Urothelium cell line (cell line): ENCODE measurements at regions not wholly inside any gene's neighbourhood (a gene's known extent, or its start where the extent isn't known, plus 50 kb on each side); places are given as distances from the start of the nearest gene placed in this dataset.

Experiments used
- DNase-seq: peaks from one replicate; pipeline ENCODE4 v3.0.0; 2011; ENCODE audit warnings: low spot score, mixed read lengths
- FAIRE-seq: peaks from 2 replicates; lab custom pipeline; 2011; peaks lifted over from hg19 to GRCh38; lab: Jason Lieb, UNC

DNA sequence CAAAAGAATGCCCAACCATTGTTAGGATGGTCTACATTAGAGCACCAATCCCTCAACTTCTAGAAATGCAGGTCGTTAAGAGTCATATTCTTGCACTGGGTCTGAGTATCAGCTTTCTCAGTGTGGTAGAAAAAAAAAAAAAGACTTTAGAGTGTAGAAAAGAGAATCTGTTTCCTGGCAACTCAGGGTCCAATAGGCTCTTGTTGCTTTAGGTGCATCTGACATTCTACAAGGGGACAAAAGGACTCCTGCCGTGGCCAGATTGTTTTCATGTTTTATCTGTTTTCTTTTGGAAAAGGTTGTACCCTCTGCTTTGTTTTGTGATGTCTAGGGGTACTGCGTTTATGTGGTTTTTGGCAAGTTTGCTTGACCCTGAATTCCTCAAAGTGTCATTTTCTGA lies 105.4 kb upstream of the KCNK2 start:
- FAIRE-seq: no peak
- DNase-seq: no peak

DNA sequence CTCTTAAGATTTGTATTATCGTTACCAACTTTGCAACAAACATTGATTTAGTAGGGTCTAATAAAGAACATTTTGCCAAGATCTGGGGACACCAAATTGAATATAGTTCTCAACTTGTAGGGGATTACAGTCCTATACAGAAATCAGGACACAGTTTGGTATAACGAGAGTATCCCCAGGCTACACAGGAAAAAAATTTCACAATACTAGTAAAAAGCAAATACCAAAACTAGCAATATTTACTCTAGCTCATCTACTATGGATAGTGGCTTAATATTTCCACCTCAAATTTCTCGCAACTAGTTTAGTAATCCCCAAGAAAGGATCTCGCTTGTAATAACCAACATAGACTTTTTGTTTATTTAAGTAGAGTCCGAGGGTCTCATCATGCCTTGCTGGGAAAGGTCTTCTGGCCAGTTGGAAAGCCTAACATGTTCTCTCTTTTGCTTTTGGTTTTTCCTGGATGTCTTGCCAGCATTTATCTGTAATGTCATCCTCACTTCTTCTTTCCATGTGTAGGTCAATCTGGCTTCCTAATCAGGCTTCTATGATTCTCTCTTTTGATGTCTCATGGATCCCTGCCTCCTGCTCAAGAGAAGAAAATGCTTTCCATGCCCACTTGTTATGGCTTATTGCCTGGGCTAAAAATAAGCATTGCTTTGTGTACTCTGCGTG lies 104.7 kb upstream of the KCNK2 start:
- no peak for FAIRE-seq
- no peak for DNase-seq

DNA sequence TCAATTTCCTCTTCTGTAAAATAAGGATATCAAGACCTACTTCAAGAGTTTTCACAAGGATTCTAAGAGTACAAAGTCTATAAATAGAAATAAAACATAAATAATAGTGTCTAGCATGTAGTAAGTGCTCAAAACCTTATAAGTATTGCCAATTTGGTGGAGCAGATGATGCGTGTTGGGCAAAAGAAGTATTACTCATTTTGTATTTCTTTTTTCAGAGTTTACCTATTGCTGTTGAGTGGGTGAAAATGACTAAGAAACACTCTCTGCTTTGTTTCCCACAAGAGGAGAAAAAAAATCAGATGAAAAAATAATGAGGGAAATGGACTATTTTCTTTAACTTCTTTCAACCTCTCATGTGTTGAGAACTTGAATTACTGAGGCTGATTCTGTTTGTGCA lies 103.3 kb upstream of the KCNK2 start:
- DNase-seq (no peak), FAIRE-seq (no peak)

DNA sequence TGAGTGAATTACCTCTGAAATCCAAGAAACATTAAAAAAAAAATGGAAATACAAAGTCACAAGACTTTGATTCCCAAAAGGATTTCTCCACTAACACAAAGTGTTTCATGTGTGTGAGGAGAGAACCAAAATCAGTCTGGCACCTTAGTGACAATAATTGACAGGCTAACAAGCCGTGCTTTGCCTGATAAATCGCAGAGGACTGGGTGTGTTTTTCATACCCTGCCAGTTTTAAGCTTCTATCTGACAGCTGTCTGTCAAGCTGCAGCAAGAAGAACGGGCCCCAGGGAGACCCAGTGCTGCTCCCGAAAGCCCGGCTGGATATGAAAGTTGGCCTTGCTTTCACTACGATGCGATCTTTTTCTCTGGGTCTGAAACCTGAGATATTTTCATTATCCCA lies 101.6 kb upstream of the KCNK2 start:
- no peak for FAIRE-seq

DNA sequence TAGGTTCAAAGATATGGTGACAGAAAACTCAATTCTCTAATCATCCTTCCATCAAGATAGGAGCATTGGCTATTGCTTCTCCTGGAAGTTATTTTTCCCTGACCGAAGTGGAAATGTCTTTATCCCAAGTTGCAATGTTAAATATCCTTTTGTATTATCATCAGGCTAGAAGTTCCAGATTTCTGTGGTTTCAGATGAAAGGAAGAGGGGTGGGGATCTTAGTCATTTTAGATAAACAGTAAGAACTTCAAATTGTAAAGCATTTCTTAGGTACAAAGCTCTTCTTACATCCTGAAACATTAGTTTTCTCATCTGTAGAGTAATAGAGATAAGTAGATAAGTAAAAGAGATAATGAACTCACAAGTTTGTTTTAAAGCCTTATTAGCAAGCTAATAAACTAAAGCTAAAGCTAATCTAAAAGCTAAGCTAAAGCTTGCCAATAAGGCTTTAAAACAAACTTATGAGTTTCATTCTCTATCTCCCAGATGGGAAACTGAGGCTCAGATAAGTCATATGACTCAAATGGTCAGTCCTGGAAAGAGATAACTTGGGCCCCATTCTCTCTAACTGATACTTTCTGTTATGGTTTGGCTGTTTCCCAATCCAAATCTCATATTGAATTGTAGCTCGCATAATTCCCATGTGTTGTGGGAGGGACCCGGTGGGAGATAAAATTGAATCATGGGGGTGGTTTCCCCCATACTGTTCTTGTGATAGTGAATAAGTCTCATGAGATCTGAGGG lies 99.2 kb upstream of the KCNK2 start:
- FAIRE-seq (no peak), DNase-seq (peak; percentile 7)

More for the DNA sequence above, 101.6 kb upstream of the KCNK2 start:
- DNase-seq: no peak

DNA sequence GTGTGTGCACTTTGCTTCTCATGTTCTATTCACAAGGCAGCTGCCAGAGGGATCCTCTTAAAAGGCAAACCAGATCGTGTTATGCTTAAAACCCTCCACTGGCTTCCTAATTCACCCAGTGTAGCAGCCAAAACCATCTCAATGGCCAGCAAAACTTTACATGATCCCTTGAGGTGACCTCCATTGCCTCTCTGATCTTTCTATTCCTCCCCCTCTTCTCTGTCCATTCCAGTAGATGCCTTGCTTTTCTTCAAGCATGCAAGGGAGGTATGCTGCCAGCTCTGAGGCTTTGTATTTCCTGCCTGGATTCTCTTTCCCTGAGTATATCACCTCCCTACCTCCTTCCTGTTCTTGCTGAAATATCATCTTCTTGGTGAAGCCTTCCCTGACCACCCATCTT lies 93.2 kb upstream of the KCNK2 start:
- DNase-seq (peak; percentile 6), FAIRE-seq (no peak)

DNA sequence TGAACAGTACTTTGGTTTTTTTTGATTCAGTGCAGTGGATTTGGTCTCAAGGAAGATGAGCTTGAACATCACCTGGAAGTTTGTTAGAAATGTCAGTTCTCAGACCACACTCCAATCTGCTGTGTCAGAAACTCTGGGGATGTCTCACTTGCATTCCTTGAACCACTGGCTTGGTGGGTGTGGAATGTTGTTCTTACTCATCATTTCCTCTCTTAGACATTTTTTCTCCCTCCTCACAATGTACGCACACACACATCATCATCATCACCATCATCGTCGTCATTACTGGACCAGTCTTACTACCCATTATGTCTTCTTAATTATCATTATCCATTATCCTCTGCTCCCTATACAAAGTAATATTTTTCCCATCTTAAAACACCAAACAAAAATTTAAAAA lies 91.9 kb upstream of the KCNK2 start:
- FAIRE-seq (peak; percentile 32), DNase-seq (peak; percentile 68)

DNA sequence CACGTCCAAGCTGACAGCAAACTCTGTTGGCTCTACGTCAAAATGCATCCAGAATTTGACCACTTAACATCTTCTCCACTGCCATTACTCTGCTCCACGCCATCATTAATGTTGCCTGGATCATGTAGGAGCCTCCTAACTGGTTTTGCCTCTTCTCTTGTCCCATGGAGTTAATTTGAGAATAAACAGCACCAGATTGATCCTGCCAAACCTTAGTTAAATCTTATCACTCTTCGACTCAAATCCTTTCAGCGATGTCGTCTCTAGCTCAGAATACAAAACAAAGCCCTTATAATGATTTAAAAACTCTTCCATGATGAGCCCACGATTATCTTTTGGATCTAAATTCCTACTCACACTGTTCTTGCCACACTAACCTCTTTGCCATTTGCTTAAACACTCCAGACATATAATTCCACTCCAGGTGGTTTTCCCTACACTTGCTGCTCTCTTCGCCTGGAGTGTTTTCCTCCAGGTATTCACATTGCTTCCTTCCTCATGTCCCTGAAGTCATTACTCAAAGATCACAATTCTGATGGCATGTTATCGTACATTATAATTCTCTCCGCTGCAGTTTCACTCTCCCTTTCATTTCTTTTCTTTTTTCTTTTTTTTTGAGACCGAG lies 90.7 kb upstream of the KCNK2 start:
- DNase-seq (no peak), FAIRE-seq (no peak)

DNA sequence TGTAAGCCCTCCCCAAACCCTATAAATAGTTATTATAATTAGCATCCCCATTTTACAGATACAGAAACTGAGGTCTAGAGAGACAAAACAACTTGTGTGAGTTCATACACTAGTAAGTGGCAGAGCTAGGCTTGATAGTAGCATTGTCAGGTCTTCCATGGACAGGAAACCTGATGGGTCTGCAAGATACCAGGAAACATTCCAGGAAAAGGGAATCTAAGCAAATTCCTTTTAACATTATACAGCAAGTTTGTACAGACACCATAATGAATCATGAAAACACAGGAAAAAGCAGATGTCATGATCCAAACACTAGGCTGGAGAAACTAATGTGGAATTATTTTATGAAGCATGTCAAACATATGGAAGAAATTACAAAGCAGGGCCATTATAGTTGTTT lies 89.1 kb upstream of the KCNK2 start:
- FAIRE-seq: no peak
- DNase-seq: no peak

DNA sequence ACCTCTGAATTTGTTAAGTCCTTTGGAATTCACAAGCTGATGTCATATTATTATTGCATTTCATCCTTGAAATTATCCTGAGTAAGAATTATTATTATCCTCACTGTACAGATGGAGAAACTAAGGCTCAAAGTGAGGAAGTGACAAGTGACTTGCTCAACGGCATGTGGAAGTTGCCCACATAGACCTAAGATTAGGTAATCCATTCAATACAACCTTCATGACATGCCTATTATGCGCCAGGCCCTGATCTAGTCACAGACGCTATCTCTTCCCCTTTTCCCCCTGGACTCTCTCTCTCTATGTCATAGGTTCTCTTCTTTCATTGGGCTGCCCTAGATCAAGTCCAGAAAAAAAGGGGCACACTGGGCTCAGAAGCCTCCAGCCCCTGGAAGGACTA lies 84.9 kb upstream of the KCNK2 start:
- no peak for FAIRE-seq
- DNase-seq: no peak

DNA sequence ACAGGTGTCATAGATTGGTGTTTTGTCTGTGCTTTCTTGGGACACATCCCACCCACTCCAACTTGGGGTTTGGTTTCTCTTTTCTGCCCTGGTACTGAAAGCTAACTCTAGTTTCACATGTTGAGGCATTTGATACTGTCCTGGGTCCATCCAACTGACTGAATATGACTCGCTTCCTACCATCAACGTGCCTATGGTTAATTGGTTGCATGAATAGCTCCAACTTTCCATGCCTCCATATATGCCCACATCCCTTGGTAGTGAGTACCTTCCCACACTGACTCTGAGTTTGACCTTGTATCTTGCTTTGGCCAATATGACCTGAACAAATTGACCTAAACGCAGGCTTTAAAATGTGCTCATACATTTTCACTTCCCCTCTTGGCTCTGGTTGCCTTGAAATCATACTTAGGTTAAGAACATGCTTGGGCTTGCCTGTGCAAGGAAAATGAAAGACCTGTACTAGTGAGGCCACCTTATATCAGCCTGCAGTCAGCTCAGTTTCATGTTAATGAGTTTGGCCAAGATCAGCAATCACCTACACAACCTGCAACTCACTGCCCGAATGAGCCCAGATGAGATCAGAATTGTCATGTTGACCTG lies 81.0 kb upstream of the KCNK2 start:
- no peak for FAIRE-seq
- DNase-seq: no peak

DNA sequence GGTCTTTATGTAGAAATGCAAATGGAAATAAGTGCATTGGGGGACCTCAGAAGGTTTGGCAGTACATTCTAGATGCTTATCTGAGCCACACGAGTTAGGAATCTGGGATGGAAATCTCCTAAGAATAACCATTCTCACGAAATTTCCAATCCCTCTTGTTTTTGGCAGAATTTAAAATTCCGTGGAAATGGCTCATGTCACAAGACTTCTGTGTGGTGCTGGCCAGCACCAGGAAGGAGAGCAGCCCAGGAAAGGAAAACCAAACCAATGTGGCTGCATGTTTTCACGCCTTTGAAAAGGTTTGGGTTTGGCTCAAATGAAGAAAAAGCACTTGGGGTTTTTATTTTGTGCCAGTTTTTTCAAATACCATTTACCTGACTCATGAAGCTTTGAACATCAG lies 80.1 kb upstream of the KCNK2 start:
- FAIRE-seq (no peak), DNase-seq (peak; percentile 25)

DNA sequence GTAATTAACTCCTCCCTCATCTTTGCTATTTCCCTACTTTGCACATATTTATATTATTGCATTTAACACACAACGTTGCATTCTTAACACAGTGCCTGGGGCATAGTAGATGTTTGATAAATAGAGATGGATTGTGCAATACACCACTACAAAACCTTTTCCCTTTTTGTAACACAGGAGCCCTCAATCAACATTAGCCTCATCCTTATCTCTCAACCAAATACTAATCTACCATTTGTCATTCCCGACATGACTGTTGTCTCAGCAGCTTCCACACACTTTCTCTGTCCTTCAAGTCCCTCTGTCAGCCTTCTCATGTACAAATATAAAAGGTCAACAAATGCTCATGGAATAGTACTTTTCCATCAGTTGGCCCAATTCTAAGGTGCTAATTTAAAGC lies 78.9 kb upstream of the KCNK2 start:
- no peak for DNase-seq
- no peak for FAIRE-seq

DNA sequence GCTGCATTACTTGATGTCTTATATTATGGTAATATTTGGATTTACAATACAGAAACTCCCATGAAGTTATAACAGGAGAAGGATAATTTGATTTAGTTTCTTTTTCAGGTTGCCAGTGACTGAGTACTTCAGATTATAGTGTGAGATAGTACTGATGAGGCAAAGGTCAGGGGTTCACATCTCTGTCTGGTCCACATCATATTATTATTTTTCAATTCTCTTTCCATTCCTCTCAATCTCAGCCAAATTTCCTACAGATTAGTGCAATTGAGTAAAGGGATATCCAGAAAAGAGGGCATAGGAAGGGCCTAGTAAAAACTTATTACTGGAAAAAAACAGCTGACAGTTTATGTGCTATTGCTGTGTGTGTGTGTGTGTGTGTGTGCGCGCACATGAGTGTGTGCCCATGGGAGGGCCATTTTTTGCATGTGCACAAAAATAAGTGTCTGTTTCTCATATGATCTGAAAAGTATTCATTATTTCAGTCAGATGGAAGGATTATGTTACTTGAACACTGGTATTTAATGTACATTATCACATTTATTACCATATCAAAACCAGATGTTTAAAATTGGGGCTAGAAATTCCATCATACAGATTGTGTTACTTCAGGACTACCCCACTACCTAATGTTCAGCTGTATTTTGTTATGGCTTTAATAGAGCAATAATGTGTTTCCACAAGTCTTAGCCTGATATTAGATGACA lies 78.3 kb upstream of the KCNK2 start:
- FAIRE-seq (no peak), DNase-seq (no peak)

DNA sequence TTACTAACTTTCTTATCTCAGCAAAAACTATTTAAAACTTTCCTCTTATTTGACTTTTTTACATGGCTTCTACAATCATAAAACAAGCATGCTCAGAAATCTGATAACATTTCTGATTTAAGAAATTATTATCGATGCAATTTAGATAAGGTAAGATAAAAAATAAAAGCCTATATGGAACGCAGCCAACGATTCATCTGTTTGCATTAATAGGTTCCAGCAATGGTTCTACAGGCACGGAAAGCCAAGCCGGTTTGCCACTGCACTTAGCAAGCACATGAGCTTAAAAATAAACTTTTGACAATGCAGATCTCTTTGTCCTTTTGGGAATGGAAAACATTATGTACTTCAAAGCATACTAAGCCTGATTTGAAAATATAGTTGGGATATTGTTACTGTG lies 77.5 kb upstream of the KCNK2 start:
- DNase-seq (no peak), FAIRE-seq (no peak)

DNA sequence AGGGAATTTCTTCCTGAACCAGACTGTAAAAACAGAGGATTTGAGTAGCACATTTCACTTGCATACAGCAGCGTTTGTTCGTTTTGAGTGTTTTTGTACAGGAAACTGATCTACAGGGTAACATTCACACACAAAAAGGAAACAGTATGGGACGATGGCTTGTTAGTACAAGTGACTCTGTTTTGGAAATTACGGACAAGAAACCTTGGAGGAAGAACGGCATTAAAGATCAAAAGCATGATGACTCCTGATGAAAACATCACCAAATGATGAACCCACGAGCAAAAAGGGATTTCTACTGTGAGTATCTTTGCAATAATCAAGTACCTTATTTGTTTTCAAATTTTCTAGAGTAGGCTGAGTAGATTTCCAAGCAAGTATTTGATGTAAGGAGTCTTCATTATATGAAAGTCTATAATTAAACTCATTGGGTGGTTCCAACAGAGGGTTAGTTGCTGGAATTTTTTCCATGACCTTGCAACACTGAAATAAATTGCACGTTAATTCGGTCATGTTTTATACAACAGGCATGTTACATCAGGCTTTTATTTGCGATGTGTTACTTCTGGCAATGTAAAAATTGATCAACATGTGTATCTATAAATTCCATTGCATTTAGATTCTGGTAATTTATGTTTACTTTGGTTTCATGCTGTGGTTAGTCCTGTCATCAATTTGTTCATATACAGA lies 76.7 kb upstream of the KCNK2 start:
- no peak for FAIRE-seq
- no peak for DNase-seq

DNA sequence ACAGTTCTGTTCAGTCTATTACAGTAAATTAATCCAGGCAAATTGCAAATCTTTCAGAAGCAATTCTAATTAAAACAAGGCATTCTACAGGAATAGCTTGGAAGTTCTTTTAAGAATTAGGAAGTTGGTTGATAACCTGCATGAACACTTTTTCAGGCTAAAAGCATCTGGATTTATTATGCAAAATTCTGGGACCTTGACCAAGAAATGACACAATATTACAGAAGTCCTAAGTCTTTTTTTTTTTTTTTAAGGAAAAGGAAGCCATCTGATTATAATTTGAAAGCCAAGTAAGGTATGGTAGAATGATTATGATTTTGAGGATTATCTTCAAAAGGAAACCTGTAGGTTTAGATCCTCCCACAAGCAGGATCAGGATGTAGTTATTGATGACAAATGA lies 74.7 kb upstream of the KCNK2 start:
- DNase-seq (no peak), FAIRE-seq (no peak)

DNA sequence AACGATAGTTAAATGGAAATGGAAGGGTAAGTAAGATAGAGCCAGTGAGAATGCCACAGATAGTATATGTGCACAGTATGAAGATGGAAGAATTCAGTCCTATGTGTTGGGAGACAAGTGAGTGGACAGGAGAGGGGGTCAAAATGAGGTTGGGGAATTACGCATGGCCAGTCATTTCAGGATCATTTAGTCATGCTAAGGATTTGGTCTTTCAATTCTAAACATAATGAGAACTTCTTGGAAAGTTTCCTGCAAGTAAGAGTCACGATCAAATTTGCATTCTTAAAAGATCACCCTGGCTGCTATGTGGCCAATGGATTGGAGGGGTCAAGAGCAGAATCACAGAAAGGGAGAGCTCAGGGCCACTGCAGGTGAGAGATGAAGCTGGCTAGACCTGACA lies 64.0 kb upstream of the KCNK2 start:
- no peak for DNase-seq
- no peak for FAIRE-seq

DNA sequence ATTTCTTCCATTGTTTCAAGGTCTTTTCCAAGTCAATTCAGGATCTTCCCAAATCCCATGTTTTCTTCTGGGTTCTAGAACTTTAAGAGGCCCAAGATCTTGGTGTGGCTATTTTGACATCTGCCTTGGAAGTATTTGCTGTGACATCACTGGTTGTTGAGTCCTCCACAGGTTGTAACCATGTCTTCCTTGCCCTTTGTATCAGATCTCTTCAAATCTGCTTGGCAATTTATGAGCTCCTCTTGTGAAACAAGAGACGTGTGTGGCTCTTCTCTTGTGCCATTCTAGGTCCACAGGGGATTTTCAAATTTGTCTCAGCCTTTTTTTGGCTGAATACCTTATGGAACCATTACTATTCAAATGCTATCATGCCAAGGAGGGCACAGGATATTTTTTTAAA lies 60.3 kb upstream of the KCNK2 start:
- DNase-seq (no peak), FAIRE-seq (no peak)

DNA sequence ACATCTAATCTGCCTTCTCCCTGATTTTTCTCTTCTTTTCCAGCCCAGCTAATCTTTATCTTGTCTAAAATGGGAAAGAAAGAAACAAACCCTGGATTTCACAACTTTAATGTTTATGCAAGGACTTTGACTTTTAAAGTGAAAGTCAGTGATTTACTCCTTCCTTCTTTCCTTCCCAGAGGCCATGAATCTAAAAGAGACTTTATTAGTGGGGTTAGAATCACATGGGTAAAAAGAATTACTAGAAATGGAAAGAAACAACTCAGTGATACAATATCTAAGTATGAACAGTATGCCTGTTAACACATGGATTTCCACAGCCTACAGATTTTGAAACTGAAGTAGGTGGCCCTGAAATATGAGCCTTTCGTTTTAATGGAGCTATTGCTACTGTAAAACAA lies 59.8 kb upstream of the KCNK2 start:
- FAIRE-seq (no peak), DNase-seq (no peak)
